ENCODE measurements at regions not wholly inside any gene's neighbourhood (a gene's known extent, or its start where the extent isn't known, plus 50 kb on each side); places are given as distances from the start of the nearest gene placed in this dataset.

- CTCF ChIA-PET (ENCODE audit: low intra/inter-chr PET ratio), result no interaction called here
- Histone ChIP-seq H3K36me3 (ENCODE audit: control insufficient read depth, insufficient read depth, low read length) (no peaks in the 10 kb centered on the region), H3K9me3 (replicated peaks; ENCODE audit: control insufficient read depth, insufficient read depth, low read depth, low read length) (no peaks in the 10 kb centered on the region), H3K4me2 (ENCODE audit: insufficient read depth, low read length) (no peak overlapping the region), H3K4me3 (no peak overlapping the region), H3K79me2 (ENCODE audit: control insufficient read depth, insufficient read depth, low read length) (no peaks in the 10 kb centered on the region), H2AFZ (ENCODE audit: low read depth, low read length) (no peak overlapping the region), H4K20me1 (replicated peaks; ENCODE audit: control insufficient read depth, insufficient read depth, low read length) (no peaks in the 10 kb centered on the region; the same call in 1 of the 2 replicates), H3K27me3 (ENCODE audit: control insufficient read depth in 2 of 2, insufficient read depth in 2 of 2, low read length in 2 of 2) (peaks cover 20 to 35% of the 10 kb centered on the region in 2 experiments; a peak in 4 of 5 replicates), H3K9me1 (ENCODE audit: control insufficient read depth, insufficient read depth, low read length) (no peaks in the 10 kb centered on the region), H3K9ac (ENCODE audit: insufficient read depth in 1 of 2, low read depth in 2 of 2, low read length in 2 of 2) (no peak overlapping the region), H3K4me1 (replicated peaks in 1 of 2; ENCODE audit: control insufficient read depth in 2 of 2, insufficient read depth in 2 of 2, low read length in 2 of 2) (peaks cover 0 to 4% of the 10 kb centered on the region in 2 experiments; a peak in 1 of 5 replicates), H3K27ac (ENCODE audit: extremely low read depth, low read depth, low read length) (no peak overlapping the region)
- no peak for TF ChIP-seq PBX2 (CRISPR knock-in tag; IDR thresholded peaks at IDR 0.05; ENCODE audit: low read depth)
- TF ChIP-seq PBX2 (tag; conservative IDR thresholded peaks at IDR 0.05; ENCODE audit: low read depth), result no peak
- TF ChIP-seq ZNF282 (CRISPR knock-in tag; IDR thresholded peaks at IDR 0.05), result no peak
- TF ChIP-seq HIVEP1 (CRISPR knock-in tag; IDR thresholded peaks at IDR 0.05), result no peak
- TF ChIP-seq ETV1 (tag; conservative IDR thresholded peaks at IDR 0.05; ENCODE audit: low read depth), result no peak
- TF ChIP-seq ZBTB17 (CRISPR knock-in tag; IDR thresholded peaks at IDR 0.05), result no peak
- no peak for TF ChIP-seq CLOCK (CRISPR knock-in tag; IDR thresholded peaks at IDR 0.05; ENCODE audit: borderline replicate concordance)
- TF ChIP-seq SLC30A9 (CRISPR knock-in tag; IDR thresholded peaks at IDR 0.05), result no peak
- TF ChIP-seq USF1 (CRISPR knock-in tag; IDR thresholded peaks at IDR 0.05), result no peak
- no peak for TF ChIP-seq RFX1 (IDR thresholded peaks at IDR 0.05)
- no peak for TF ChIP-seq ZNF347 (CRISPR knock-in tag; IDR thresholded peaks at IDR 0.05; ENCODE audit: low read depth)
- no peak for TF ChIP-seq SPI1 (IDR thresholded peaks at IDR 0.05; ENCODE audit: borderline replicate concordance, low read depth, low read length)
- no peak for TF ChIP-seq PHF20 (IDR thresholded peaks at IDR 0.05; ENCODE audit: partially characterized antibody)
- no peak for TF ChIP-seq ZNF316 (IDR thresholded peaks at IDR 0.05)
- no peak for TF ChIP-seq ZNF518B (CRISPR knock-in tag; IDR thresholded peaks at IDR 0.05)
- 4% methylated on average over 4 of the region's 4 CpGs for WGBS (ENCODE audit: insufficient coverage, low coverage, missing lambda C conversion rate)
- BruUV-seq (replicated peaks), result no TSS peak
- in situ Hi-C loops (cut with MboI) (no loop called here), intact Hi-C loops (cut with micrococcal nuclease) (no loop called here)
- POLR2A ChIA-PET, result interaction anchor here (1.5 kb wide), 1 partner anchor 9 kb away, joined by 5 read pairs; no protein-coding TSS in a partner anchor
- no peak for DNase-seq (ENCODE audit: extremely low read depth in 1 of 4, low spot score in 3 of 4)
- no peak for ATAC-seq
- no peak for FAIRE-seq
Measured at GRCh38 chr17:73896966-73897365, 252.7 kb upstream of the SDK2 start.
